ENCODE measurements at regions not wholly inside any gene's neighbourhood (a gene's known extent, or its start where the extent isn't known, plus 50 kb on each side); places are given as distances from the start of the nearest gene placed in this dataset.

DNA sequence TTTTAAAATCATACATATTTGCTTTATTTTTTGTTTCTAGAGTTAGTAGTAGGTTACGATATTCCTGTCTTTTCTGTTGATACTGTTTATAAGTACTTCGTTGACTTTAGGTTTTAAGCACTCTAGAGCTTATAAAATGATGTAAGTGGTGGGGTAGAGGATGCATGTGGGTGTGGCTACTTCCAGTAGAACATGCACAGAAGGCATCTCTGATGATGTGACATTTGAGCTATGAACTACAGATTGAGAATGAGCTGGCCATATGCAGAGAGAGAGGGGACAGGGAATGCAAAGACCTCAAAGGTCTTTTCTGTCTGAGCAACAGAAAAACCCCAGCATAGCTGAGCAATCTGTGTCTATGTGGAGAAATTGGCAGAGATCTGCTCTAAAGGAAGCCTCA is 233.9 kb upstream of the STAC start:
- no peak for DNase-seq (ENCODE audit: low read depth, low spot score)
- Histone ChIP-seq H3K27ac (ENCODE audit: low read length) (no peak overlapping the region), H3K27me3 (ENCODE audit: control insufficient read depth, insufficient read depth, low read length) (no peaks in the 10 kb centered on the region), H3K4me3 (ENCODE audit: low read length) (no peak overlapping the region), H3K4me1 (ENCODE audit: control insufficient read depth, insufficient read depth, low read length) (no peaks in the 10 kb centered on the region), H3K9me3 (ENCODE audit: control insufficient read depth, insufficient read depth, low read length) (no peaks in the 10 kb centered on the region), H3K36me3 (ENCODE audit: control insufficient read depth, insufficient read depth, low read length) (no peaks in the 10 kb centered on the region)
- WGBS (ENCODE audit: insufficient coverage, insufficient read length): no CpG with 5 or more reads among the region's 2 CpGs

DNA sequence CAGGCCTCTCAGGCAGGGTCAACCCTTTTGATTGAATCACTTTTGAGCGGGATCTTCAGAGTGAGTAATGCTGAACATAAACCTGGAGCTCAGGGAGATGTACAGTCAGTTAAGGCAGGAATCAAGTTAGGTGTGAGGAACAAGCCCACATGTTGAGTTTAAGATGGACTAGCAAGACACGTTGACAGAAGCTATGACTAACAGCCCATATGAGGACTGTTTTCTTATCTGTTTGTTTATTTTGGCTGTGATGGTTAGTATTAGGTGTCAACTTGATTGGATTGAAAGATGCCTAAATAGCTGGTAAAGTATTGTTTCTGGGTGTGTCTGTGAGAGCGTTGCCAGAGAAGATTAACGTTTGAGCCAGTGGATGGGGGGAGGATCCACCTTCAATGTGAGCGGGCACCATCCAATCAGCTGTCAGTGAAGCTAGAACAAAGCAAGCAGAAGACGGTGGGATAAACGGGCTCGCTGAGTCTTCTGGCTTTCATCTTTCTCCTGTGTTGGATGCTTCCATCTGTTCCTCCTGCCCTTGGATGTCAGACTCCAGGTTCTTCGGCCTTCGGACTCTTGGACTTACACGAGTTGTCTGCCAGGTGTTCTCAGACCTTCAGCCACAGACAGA is 232.3 kb upstream of the STAC start:
- H3K36me3 ChIP-seq (ENCODE audit: control insufficient read depth, insufficient read depth, low read length): no peaks in the 10 kb centered on the region
- WGBS (ENCODE audit: insufficient coverage, insufficient read length): no CpG with 5 or more reads among the region's 11 CpGs
- DNase-seq (ENCODE audit: low read depth, low spot score): no peak
- H3K27me3 ChIP-seq (ENCODE audit: control insufficient read depth, insufficient read depth, low read length): no peaks in the 10 kb centered on the region
- H3K4me3 ChIP-seq (ENCODE audit: low read length): no peak overlapping the region
- H3K4me1 ChIP-seq (ENCODE audit: control insufficient read depth, insufficient read depth, low read length): no peaks in the 10 kb centered on the region
- H3K9me3 ChIP-seq (ENCODE audit: control insufficient read depth, insufficient read depth, low read length): no peaks in the 10 kb centered on the region
- no peak overlapping the region for H3K27ac ChIP-seq (ENCODE audit: low read length)

DNA sequence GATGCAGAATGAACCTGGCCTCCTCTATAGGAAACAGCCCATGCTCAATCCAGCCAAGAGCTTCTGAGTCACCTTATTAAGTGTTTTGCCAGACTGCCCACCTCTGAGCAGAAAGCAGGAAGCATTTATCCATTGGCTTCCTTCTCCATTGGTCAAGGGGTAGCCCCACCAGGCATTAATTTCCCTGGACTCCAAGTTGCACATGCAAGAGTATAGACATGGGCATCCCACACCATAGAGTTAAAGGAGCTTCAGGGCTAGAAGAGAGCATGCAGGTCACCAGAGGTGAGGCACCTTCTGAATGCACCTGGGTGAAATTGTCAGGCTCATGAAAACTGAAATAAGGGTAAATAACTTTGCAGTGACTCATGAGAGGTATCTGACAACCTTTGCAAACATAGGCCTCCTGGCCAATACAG is 230.8 kb upstream of the STAC start:
- Histone ChIP-seq H3K27ac (ENCODE audit: low read length) (no peak overlapping the region), H3K27me3 (ENCODE audit: control insufficient read depth, insufficient read depth, low read length) (no peaks in the 10 kb centered on the region), H3K9me3 (ENCODE audit: control insufficient read depth, insufficient read depth, low read length) (no peaks in the 10 kb centered on the region), H3K4me3 (ENCODE audit: low read length) (no peak overlapping the region), H3K36me3 (ENCODE audit: control insufficient read depth, insufficient read depth, low read length) (no peaks in the 10 kb centered on the region), H3K4me1 (ENCODE audit: control insufficient read depth, insufficient read depth, low read length) (no peaks in the 10 kb centered on the region)
- DNase-seq (ENCODE audit: low read depth, low spot score): no peak

DNA sequence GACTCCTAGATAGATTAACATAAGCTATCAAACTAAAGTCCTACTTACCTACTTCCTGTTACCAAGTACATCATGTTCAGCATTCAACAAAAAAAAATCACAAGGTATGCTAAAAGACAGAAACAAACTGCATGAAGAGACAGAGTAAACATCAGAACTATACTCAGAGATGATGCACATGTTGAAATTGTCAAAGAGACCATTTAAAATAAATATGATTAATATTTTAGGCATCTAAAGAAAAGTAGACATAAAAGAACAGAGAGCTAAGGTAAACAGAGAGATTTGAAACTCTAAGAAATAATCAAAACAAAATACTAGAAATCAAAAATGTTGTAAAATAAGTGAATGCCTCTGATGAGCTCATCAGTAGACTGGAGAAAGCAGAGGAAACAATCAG is 224.8 kb upstream of the STAC start:
- Histone ChIP-seq H3K36me3 (ENCODE audit: control insufficient read depth, insufficient read depth, low read length) (no peaks in the 10 kb centered on the region), H3K9me3 (ENCODE audit: control insufficient read depth, insufficient read depth, low read length) (no peaks in the 10 kb centered on the region), H3K27me3 (ENCODE audit: control insufficient read depth, insufficient read depth, low read length) (no peaks in the 10 kb centered on the region), H3K4me1 (ENCODE audit: control insufficient read depth, insufficient read depth, low read length) (no peaks in the 10 kb centered on the region), H3K4me3 (ENCODE audit: low read length) (no peak overlapping the region), H3K27ac (ENCODE audit: low read length) (no peak overlapping the region)
- no peak for DNase-seq (ENCODE audit: low read depth, low spot score)

DNA sequence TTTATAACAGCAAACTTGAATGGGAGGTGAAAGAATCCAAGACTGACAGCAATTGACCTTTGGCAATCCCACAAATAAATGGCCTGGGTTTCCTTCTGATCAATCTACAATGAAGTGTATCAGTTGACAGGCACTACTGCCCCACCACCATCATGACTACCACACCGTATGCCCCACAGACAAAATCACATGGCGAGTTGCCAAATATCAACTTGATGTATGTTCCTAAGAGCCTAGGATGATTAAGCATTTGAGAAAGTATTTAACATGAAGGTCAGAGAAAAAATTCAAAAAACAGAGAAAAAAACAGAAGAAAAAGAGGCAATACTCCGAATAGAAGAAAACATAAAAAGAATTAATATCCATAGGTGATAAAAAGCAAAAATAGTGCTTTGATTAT is 215.9 kb upstream of the STAC start:
- Histone ChIP-seq H3K36me3 (ENCODE audit: control insufficient read depth, insufficient read depth, low read length) (no peaks in the 10 kb centered on the region), H3K27me3 (ENCODE audit: control insufficient read depth, insufficient read depth, low read length) (no peaks in the 10 kb centered on the region), H3K27ac (ENCODE audit: low read length) (no peak overlapping the region), H3K4me1 (ENCODE audit: control insufficient read depth, insufficient read depth, low read length) (no peaks in the 10 kb centered on the region), H3K9me3 (ENCODE audit: control insufficient read depth, insufficient read depth, low read length) (no peaks in the 10 kb centered on the region), H3K4me3 (ENCODE audit: low read length) (no peak overlapping the region)
- DNase-seq (ENCODE audit: low read depth, low spot score): no peak
- WGBS (ENCODE audit: insufficient coverage, insufficient read length): no CpG with 5 or more reads among the region's 3 CpGs

DNA sequence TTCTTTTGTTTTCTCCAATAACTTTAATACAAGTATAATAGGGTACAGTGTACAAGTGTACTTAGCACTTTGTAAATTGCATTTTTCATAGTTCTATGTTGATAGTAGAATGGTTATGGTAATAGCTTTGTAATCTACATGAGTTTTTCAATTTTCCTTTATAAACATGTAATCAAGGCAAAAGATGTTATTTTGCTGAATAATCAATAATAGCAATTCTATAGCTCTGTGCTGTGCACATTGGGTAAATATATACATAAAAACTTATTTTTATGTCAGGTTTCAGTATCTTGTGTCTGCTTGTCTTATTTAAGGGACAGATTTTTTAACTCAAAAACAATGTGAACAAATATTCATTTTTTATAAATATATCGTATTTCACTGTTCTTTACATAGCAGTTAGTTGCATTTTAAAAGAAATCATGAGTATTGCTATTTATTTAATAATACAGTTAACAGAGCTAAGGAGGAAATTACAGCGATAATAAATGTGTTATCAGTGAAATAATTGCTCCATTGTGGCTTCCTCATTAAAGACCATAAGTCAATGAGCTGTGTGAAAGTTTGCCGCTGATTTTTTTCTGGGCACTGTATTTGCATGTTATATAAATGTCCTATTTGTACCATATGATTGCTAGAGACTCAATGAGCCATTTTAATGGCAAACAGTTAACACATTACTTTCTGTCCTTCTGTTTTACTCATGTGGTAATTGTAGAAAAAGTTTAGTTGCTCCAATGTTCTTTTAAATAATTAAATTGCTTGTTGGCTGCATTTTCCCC is 214.6 kb upstream of the STAC start:
- no peak for DNase-seq (ENCODE audit: low read depth, low spot score)
- no CpG with 5 or more reads among the region's 3 CpGs for WGBS (ENCODE audit: insufficient coverage, insufficient read length)
- H3K4me3 ChIP-seq (ENCODE audit: low read length): no peak overlapping the region
- H3K9me3 ChIP-seq (ENCODE audit: control insufficient read depth, insufficient read depth, low read length): no peaks in the 10 kb centered on the region
- H3K27ac ChIP-seq (ENCODE audit: low read length): no peak overlapping the region
- no peaks in the 10 kb centered on the region for H3K27me3 ChIP-seq (ENCODE audit: control insufficient read depth, insufficient read depth, low read length)
- H3K36me3 ChIP-seq (ENCODE audit: control insufficient read depth, insufficient read depth, low read length): no peaks in the 10 kb centered on the region
- H3K4me1 ChIP-seq (ENCODE audit: control insufficient read depth, insufficient read depth, low read length): no peaks in the 10 kb centered on the region

DNA sequence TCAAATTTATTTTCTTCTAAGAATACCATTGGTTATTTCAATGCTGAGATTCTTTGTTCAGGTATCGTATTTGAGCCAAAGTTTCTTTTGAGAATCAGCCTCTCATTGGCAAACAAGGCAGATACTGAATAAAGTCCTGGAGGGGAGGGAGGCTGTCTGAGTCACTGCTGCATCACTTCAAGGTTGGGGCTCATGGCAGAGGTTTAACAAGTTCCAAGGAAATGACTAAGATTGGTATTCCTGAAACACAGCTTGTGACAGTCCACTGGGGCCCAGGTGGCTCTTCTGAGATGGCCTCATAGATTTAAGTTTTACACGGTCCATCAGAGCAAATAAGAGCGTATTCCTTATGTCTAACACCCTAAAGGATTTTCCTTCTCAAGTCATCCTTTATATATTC is 213.8 kb upstream of the STAC start:
- no peaks in the 10 kb centered on the region for H3K36me3 ChIP-seq (ENCODE audit: control insufficient read depth, insufficient read depth, low read length)
- no peaks in the 10 kb centered on the region for H3K9me3 ChIP-seq (ENCODE audit: control insufficient read depth, insufficient read depth, low read length)
- no peaks in the 10 kb centered on the region for H3K27me3 ChIP-seq (ENCODE audit: control insufficient read depth, insufficient read depth, low read length)
- no peak for DNase-seq (ENCODE audit: low read depth, low spot score)
- WGBS (ENCODE audit: insufficient coverage, insufficient read length): no CpG with 5 or more reads among the region's 3 CpGs
- no peaks in the 10 kb centered on the region for H3K4me1 ChIP-seq (ENCODE audit: control insufficient read depth, insufficient read depth, low read length)
- H3K4me3 ChIP-seq (ENCODE audit: low read length): no peak overlapping the region
- no peak overlapping the region for H3K27ac ChIP-seq (ENCODE audit: low read length)

DNA sequence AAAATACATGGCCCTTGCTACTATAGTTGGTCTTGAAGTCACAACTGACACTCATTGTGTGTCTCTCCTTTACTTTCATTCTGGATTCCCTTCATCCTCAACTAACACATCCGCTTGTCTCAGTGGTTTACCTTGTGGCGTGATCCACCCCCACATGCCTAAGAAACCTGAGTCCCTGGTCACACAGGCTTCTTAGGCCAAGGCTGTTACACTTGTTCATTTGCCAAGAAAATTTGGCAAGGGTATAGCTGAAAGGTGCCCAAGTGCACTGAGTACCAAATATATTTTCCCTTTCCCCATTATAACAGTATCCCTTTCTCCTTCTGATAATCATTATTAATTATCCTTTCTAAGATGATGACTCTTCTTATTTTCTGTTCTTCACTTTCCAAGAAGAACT is 207.6 kb upstream of the STAC start:
- H3K4me1 ChIP-seq (ENCODE audit: control insufficient read depth, insufficient read depth, low read length): peaks cover 2% of the 10 kb centered on the region; the same call in 1 of the 2 replicates
- H3K36me3 ChIP-seq (ENCODE audit: control insufficient read depth, insufficient read depth, low read length): no peaks in the 10 kb centered on the region
- no peak for DNase-seq (ENCODE audit: low read depth, low spot score)
- no peaks in the 10 kb centered on the region for H3K27me3 ChIP-seq (ENCODE audit: control insufficient read depth, insufficient read depth, low read length)
- WGBS (ENCODE audit: insufficient coverage, insufficient read length): no CpG with 5 or more reads among the region's 2 CpGs
- no peaks in the 10 kb centered on the region for H3K9me3 ChIP-seq (ENCODE audit: control insufficient read depth, insufficient read depth, low read length)
- no peak overlapping the region for H3K27ac ChIP-seq (ENCODE audit: low read length)
- H3K4me3 ChIP-seq (ENCODE audit: low read length): no peak overlapping the region

DNA sequence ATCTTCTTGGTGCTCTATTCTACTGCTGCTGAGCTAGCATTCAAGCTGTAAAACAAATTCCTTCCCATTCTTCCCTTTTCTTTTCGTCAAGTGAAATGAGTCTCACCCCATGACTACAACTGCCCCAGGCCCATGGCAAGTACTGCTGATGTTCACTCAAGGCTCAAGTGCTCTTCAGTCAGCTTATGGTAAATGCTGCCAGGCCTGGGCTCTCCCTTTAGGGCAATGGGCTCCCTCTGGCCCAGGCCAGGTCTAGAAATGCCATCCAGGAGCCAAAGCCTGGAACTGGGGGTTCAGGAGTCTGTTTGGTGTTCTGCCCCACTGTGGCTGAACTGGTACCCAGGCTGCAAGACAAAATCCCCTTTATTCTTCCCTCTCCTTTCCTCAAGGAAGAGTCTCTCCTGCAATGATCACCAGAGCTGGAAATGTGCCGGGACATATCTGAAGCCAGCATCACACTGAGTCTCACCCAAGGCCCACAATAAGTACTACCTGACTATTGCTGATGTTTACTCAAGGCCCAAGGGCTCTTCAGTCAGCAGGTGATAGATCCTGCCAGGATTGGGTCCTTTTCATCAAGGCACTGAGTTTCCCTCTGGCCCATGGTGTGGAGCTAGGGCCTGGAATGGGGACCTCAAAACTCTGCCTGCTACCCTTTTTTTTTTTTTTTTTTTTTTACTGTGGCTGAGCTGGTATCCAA is 205.0 kb upstream of the STAC start:
- H3K9me3 ChIP-seq (ENCODE audit: control insufficient read depth, insufficient read depth, low read length): no peaks in the 10 kb centered on the region
- no peaks in the 10 kb centered on the region for H3K27me3 ChIP-seq (ENCODE audit: control insufficient read depth, insufficient read depth, low read length)
- peaks cover 2% of the 10 kb centered on the region; the same call in 1 of the 2 replicates for H3K4me1 ChIP-seq (ENCODE audit: control insufficient read depth, insufficient read depth, low read length)
- no peak for DNase-seq (ENCODE audit: low read depth, low spot score)
- H3K4me3 ChIP-seq (ENCODE audit: low read length): no peak overlapping the region
- no CpG with 5 or more reads among the region's 2 CpGs for WGBS (ENCODE audit: insufficient coverage, insufficient read length)
- no peaks in the 10 kb centered on the region for H3K36me3 ChIP-seq (ENCODE audit: control insufficient read depth, insufficient read depth, low read length)
- H3K27ac ChIP-seq (ENCODE audit: low read length): no peak overlapping the region

DNA sequence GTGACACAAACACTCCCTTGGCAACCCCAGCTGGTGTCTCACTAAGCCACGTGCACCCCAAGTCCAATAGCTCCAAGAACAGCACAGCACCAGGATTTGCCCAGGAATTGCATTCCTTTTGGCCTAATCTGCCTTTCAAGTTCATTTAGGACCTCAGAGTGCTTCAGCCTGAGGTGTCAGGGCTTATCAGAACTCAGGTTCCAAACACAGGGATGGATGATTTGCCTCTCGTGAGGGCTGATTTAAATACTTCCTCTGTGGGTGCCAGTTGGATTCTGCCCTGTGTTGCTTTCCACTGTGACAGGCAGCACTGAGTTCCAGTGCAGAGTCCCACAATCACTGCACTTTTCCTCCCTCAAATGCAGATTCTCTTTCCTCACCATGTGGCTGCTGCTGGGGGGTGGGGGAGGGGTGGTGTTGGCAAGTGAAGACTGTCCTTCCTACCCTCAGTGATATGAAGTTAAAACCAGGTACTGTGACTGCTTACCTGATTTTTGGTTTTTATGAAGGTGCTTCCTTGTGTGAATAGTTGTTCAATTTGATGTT is 204.3 kb upstream of the STAC start:
- H3K4me1 ChIP-seq (ENCODE audit: control insufficient read depth, insufficient read depth, low read length): peaks cover 2% of the 10 kb centered on the region; the same call in 1 of the 2 replicates

More for the DNA sequence above, 204.3 kb upstream of the STAC start:
- H3K4me3 ChIP-seq (ENCODE audit: low read length): no peak overlapping the region
- no peaks in the 10 kb centered on the region for H3K9me3 ChIP-seq (ENCODE audit: control insufficient read depth, insufficient read depth, low read length)
- WGBS (ENCODE audit: insufficient coverage, insufficient read length): no CpG with 5 or more reads among the region's 2 CpGs
- no peak overlapping the region for H3K27ac ChIP-seq (ENCODE audit: low read length)
- H3K27me3 ChIP-seq (ENCODE audit: control insufficient read depth, insufficient read depth, low read length): no peaks in the 10 kb centered on the region
- H3K36me3 ChIP-seq (ENCODE audit: control insufficient read depth, insufficient read depth, low read length): no peaks in the 10 kb centered on the region
- no peak for DNase-seq (ENCODE audit: low read depth, low spot score)

Data from iPS DF 6.9 (cell line).